WTC11 (cell line): ENCODE measurements at regions not wholly inside any gene's neighbourhood (a gene's known extent, or its start where the extent isn't known, plus 50 kb on each side); places are given as distances from the start of the nearest gene placed in this dataset.

Source experiments
- ATAC-seq: fragments of 200-7000 bp; cut with Tn5 transposase; 2 replicates; pipeline ENCODE4 v1.10.0; 2021; ENCODE audit warnings: mild to moderate bottlenecking, moderate library complexity
- CTCF ChIA-PET: fragments of 300-600 bp; sonication (Branson Sonifier 250); formaldehyde crosslinking; loops from one replicate; lab custom pipeline; 2021; ENCODE audit warnings: antibody characterized with exemption; lab: Charles Lee
- POLR2A ChIA-PET: fragments of 350-600 bp; sonication (Branson Sonifier 250); formaldehyde crosslinking; loops from one replicate; lab custom pipeline; 2021; ENCODE audit warnings: antibody characterized with exemption; lab: Charles Lee
- DNase-seq: peaks from one replicate; pipeline ENCODE4 v3.0.0; 2021; ENCODE audit warnings: low spot score
- H3K27ac Mint-ChIP-seq: 2 replicates; pipeline ENCODE4 v1.8.0; 2021; ENCODE audit warnings: mixed read lengths
- H3K27me3 Mint-ChIP-seq: 2 replicates; pipeline ENCODE4 v1.8.0; 2021; ENCODE audit warnings: low read depth, mild to moderate bottlenecking, moderate library complexity, mixed read lengths
- H3K36me3 Mint-ChIP-seq: 2 replicates; pipeline ENCODE4 v1.8.0; 2021; ENCODE audit warnings: mixed read lengths
- H3K4me1 Mint-ChIP-seq: 2 replicates; pipeline ENCODE4 v1.8.0; 2022; ENCODE audit warnings: mixed read lengths
- H3K4me3 Mint-ChIP-seq: 2 replicates; pipeline ENCODE4 v1.8.0; 2021; ENCODE audit warnings: mild to moderate bottlenecking, moderate library complexity, mixed read lengths
- H3K9me3 Mint-ChIP-seq: 2 replicates; pipeline ENCODE4 v1.8.0; 2021; ENCODE audit warnings: mixed read lengths
- ATF1 ChIP-seq: sonication (generic); formaldehyde crosslinking; IDR thresholded peaks from 2 replicates; pipeline ENCODE4 v1.8.1; 2023; ENCODE audit warnings: mild to moderate bottlenecking, moderate library complexity, missing genetic modification reagents
- CREB1 ChIP-seq: sonication (generic); formaldehyde crosslinking; IDR thresholded peaks from 2 replicates; pipeline ENCODE4 v1.8.0; 2023; ENCODE audit warnings: mild to moderate bottlenecking, missing genetic modification reagents
- CREM ChIP-seq: sonication (generic); formaldehyde crosslinking; IDR thresholded peaks from 2 replicates; pipeline ENCODE4 v1.8.1; 2022; ENCODE audit warnings: mild to moderate bottlenecking, missing genetic modification reagents, moderate library complexity
- FOXK1 ChIP-seq: sonication (generic); formaldehyde crosslinking; IDR thresholded peaks from 2 replicates; pipeline ENCODE4 v1.8.0; 2022; ENCODE audit warnings: mild to moderate bottlenecking, moderate library complexity, missing genetic modification reagents
- GTF2I ChIP-seq: fragments of 250-450 bp; sonication (Bioruptor Pico); conservative IDR thresholded peaks from 2 replicates; pipeline ENCODE4 v1.4.0; 2021; ENCODE audit warnings: mild to moderate bottlenecking
- JUN ChIP-seq: sonication (generic); formaldehyde crosslinking; IDR thresholded peaks from 2 replicates; pipeline ENCODE4 v1.8.0; 2023; ENCODE audit warnings: mild to moderate bottlenecking, missing genetic modification reagents
- NFATC4 ChIP-seq: fragments of 250-450 bp; sonication (Bioruptor Pico); IDR thresholded peaks from 2 replicates; pipeline ENCODE4 v1.9.0; 2021; ENCODE audit warnings: mild to moderate bottlenecking
- NFE2L1 ChIP-seq: sonication (generic); formaldehyde crosslinking; IDR thresholded peaks from 2 replicates; pipeline ENCODE4 v1.8.1; 2023; ENCODE audit warnings: missing genetic modification reagents
- NR3C1 ChIP-seq: sonication (generic); formaldehyde crosslinking; conservative IDR thresholded peaks from 2 replicates; pipeline ENCODE4 v1.8.1; 2023; ENCODE audit warnings: low read depth, mild to moderate bottlenecking, missing genetic modification reagents
- SMAD3 ChIP-seq: sonication (generic); formaldehyde crosslinking; IDR thresholded peaks from 2 replicates; pipeline ENCODE4 v1.8.0; 2022; ENCODE audit warnings: missing genetic modification reagents, mild to moderate bottlenecking, borderline replicate concordance
- TEAD1 ChIP-seq: sonication (generic); formaldehyde crosslinking; IDR thresholded peaks from 2 replicates; pipeline ENCODE4 v1.8.0; 2022; ENCODE audit warnings: mild to moderate bottlenecking, missing genetic modification reagents
- TP53 ChIP-seq: sonication (generic); formaldehyde crosslinking; IDR thresholded peaks from 2 replicates; pipeline ENCODE4 v1.8.1; 2023; ENCODE audit warnings: mild to moderate bottlenecking, missing genetic modification reagents
- ZNF416 ChIP-seq: fragments of 250-450 bp; sonication (Bioruptor Pico); IDR thresholded peaks from 2 replicates; pipeline ENCODE4 v1.9.0; 2021; ENCODE audit warnings: mild to moderate bottlenecking, inconsistent platforms
- ZNF423 ChIP-seq: fragments of 250-450 bp; sonication (Bioruptor Pico); IDR thresholded peaks from 2 replicates; pipeline ENCODE4 v2.1.2; 2022; ENCODE audit warnings: mild to moderate bottlenecking, moderate library complexity
- ZNF671 ChIP-seq: fragments of 250-450 bp; sonication (Bioruptor Pico); IDR thresholded peaks from 2 replicates; pipeline ENCODE4 v1.8.0; 2021; ENCODE audit warnings: mild to moderate bottlenecking
- TF ChIP-seq, protein P1 (sequence below): sonication (generic); formaldehyde crosslinking; IDR thresholded peaks from 2 replicates; pipeline ENCODE4 v1.8.1; 2023; ENCODE audit warnings: mild to moderate bottlenecking, missing genetic modification reagents, moderate library complexity
- TF ChIP-seq, protein P2 (sequence below): sonication (generic); formaldehyde crosslinking; IDR thresholded peaks from 2 replicates; pipeline ENCODE4 v1.8.1; 2023; ENCODE audit warnings: mild to moderate bottlenecking, missing genetic modification reagents
- TF ChIP-seq, protein P3 (sequence below): sonication (generic); formaldehyde crosslinking; IDR thresholded peaks from 2 replicates; pipeline ENCODE4 v1.8.1; 2023; ENCODE audit warnings: mild to moderate bottlenecking, moderate library complexity, missing genetic modification reagents
- TF ChIP-seq, protein P4 (sequence below): sonication (generic); formaldehyde crosslinking; IDR thresholded peaks from 2 replicates; pipeline ENCODE4 v1.8.1; 2022; ENCODE audit warnings: low read depth, missing genetic modification reagents, borderline replicate concordance
- TF ChIP-seq, protein P5 (sequence below): sonication (generic); formaldehyde crosslinking; IDR thresholded peaks from 2 replicates; pipeline ENCODE4 v1.8.0; 2023; ENCODE audit warnings: missing genetic modification reagents, mild to moderate bottlenecking, borderline replicate concordance
- TF ChIP-seq, protein P6 (sequence below): sonication (generic); formaldehyde crosslinking; IDR thresholded peaks from 2 replicates; pipeline ENCODE4 v1.8.1; 2023; ENCODE audit warnings: mild to moderate bottlenecking, missing genetic modification reagents, moderate library complexity

DNA sequence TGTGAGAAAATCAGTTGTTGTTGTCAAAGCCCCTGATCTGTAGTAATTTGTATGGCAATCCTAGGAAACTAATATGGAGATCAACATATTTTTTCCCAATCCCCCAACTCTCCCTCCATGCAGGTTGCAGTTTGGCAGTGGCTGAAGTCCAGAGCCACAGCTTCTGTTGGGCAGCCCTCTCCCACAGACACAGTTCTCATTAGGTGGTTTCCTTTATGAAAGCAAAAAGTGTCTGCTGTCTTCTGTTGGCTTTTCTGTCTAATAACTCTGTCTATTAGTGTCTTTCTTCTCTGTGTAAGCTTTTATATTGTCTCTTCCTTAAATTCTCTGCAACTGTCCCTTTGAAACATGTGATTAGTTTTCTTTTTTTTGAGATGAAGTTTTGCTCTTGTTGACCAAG is 914.3 kb upstream of the NCAM2 start (continued):
- TF ChIP-seq, protein P1, sequence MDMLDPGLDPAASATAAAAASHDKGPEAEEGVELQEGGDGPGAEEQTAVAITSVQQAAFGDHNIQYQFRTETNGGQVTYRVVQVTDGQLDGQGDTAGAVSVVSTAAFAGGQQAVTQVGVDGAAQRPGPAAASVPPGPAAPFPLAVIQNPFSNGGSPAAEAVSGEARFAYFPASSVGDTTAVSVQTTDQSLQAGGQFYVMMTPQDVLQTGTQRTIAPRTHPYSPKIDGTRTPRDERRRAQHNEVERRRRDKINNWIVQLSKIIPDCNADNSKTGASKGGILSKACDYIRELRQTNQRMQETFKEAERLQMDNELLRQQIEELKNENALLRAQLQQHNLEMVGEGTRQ (CRISPR knock-in tag): no peak
- TF ChIP-seq CREB1 (CRISPR knock-in tag) (no peak), ATF1 (CRISPR knock-in tag) (no peak)
- TF ChIP-seq, protein P2, sequence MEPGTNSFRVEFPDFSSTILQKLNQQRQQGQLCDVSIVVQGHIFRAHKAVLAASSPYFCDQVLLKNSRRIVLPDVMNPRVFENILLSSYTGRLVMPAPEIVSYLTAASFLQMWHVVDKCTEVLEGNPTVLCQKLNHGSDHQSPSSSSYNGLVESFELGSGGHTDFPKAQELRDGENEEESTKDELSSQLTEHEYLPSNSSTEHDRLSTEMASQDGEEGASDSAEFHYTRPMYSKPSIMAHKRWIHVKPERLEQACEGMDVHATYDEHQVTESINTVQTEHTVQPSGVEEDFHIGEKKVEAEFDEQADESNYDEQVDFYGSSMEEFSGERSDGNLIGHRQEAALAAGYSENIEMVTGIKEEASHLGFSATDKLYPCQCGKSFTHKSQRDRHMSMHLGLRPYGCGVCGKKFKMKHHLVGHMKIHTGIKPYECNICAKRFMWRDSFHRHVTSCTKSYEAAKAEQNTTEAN (CRISPR knock-in tag): no peak

DNA sequence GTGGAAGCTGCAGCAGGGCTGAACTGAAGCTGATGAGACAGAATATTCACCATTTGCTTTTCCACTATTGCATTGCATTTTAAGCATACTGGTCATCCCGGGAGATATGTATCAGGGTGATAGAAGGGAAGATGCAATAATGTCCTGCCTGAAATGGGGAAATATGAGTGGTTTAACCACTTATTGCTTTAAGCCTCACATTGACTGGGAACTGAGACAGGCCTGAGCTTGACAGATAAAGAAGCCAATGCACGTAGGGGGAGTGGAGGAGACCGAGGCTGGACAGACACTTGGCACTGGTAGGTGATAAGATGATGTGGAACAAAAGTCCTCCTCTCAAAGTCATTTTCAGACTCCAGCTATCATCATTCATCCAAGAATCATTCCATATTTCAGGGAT is 911.7 kb upstream of the NCAM2 start:
- Mint-ChIP-seq H3K9me3 (peaks cover 16% of the 10 kb centered on the region), H3K36me3 (no peaks in the 10 kb centered on the region; the same call in 1 of the 2 replicates), H3K4me3 (no peak overlapping the region), H3K4me1 (no peaks in the 10 kb centered on the region), H3K27me3 (no peaks in the 10 kb centered on the region), H3K27ac (no peak overlapping the region)
- DNase-seq (no peak), ATAC-seq (no peak)
- TF ChIP-seq SMAD3 (no peak), ZNF416 (no peak), TEAD1 (CRISPR knock-in tag) (no peak), NFE2L1 (no peak), ZNF423 (CRISPR knock-in tag) (no peak), NR3C1 (no peak), GTF2I (CRISPR knock-in tag) (no peak), TP53 (CRISPR knock-in tag) (no peak), ZNF671 (CRISPR knock-in tag) (no peak), JUN (no peak), FOXK1 (CRISPR knock-in tag) (no peak)
- TF ChIP-seq, protein P2 (CRISPR knock-in tag): no peak
- TF ChIP-seq, protein P3, sequence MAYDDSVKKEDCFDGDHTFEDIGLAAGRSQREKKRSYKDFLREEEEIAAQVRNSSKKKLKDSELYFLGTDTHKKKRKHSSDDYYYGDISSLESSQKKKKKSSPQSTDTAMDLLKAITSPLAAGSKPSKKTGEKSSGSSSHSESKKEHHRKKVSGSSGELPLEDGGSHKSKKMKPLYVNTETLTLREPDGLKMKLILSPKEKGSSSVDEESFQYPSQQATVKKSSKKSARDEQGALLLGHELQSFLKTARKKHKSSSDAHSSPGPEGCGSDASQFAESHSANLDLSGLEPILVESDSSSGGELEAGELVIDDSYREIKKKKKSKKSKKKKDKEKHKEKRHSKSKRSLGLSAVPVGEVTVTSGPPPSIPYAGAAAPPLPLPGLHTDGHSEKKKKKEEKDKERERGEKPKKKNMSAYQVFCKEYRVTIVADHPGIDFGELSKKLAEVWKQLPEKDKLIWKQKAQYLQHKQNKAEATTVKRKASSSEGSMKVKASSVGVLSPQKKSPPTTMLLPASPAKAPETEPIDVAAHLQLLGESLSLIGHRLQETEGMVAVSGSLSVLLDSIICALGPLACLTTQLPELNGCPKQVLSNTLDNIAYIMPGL (CRISPR knock-in tag): no peak
- TF ChIP-seq, protein P1 (CRISPR knock-in tag): no peak
- ChIA-PET CTCF (no interaction called here), POLR2A (no interaction called here)

DNA sequence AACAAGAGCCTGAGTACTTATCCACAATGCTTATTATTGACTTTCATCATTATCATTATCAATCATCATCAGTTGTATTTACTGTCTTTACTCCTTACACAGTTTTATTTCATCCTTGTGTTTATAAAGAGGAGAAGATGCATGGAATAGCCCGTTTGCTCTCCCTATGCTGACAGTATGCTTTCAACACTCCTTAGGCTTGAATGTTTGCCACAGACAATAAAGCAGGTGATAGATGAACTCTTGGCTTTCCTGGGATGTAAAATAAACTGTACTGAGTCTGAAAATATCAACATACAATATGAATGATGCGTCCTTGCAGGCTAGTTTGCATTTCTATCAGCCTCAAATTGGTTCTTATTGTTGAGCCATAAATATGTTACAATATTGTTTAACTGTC is 891.8 kb upstream of the NCAM2 start:
- POLR2A ChIA-PET: no interaction called here
- TF ChIP-seq NFATC4 (CRISPR knock-in tag): no peak
- no peak for TF ChIP-seq FOXK1 (CRISPR knock-in tag)
- no peak for TF ChIP-seq CREM
- TF ChIP-seq, protein P4, sequence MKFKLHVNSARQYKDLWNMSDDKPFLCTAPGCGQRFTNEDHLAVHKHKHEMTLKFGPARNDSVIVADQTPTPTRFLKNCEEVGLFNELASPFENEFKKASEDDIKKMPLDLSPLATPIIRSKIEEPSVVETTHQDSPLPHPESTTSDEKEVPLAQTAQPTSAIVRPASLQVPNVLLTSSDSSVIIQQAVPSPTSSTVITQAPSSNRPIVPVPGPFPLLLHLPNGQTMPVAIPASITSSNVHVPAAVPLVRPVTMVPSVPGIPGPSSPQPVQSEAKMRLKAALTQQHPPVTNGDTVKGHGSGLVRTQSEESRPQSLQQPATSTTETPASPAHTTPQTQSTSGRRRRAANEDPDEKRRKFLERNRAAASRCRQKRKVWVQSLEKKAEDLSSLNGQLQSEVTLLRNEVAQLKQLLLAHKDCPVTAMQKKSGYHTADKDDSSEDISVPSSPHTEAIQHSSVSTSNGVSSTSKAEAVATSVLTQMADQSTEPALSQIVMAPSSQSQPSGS (CRISPR knock-in tag): no peak
- TF ChIP-seq, protein P5, sequence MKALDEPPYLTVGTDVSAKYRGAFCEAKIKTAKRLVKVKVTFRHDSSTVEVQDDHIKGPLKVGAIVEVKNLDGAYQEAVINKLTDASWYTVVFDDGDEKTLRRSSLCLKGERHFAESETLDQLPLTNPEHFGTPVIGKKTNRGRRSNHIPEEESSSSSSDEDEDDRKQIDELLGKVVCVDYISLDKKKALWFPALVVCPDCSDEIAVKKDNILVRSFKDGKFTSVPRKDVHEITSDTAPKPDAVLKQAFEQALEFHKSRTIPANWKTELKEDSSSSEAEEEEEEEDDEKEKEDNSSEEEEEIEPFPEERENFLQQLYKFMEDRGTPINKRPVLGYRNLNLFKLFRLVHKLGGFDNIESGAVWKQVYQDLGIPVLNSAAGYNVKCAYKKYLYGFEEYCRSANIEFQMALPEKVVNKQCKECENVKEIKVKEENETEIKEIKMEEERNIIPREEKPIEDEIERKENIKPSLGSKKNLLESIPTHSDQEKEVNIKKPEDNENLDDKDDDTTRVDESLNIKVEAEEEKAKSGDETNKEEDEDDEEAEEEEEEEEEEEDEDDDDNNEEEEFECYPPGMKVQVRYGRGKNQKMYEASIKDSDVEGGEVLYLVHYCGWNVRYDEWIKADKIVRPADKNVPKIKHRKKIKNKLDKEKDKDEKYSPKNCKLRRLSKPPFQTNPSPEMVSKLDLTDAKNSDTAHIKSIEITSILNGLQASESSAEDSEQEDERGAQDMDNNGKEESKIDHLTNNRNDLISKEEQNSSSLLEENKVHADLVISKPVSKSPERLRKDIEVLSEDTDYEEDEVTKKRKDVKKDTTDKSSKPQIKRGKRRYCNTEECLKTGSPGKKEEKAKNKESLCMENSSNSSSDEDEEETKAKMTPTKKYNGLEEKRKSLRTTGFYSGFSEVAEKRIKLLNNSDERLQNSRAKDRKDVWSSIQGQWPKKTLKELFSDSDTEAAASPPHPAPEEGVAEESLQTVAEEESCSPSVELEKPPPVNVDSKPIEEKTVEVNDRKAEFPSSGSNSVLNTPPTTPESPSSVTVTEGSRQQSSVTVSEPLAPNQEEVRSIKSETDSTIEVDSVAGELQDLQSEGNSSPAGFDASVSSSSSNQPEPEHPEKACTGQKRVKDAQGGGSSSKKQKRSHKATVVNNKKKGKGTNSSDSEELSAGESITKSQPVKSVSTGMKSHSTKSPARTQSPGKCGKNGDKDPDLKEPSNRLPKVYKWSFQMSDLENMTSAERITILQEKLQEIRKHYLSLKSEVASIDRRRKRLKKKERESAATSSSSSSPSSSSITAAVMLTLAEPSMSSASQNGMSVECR (CRISPR knock-in tag): no peak
- TF ChIP-seq, protein P6, sequence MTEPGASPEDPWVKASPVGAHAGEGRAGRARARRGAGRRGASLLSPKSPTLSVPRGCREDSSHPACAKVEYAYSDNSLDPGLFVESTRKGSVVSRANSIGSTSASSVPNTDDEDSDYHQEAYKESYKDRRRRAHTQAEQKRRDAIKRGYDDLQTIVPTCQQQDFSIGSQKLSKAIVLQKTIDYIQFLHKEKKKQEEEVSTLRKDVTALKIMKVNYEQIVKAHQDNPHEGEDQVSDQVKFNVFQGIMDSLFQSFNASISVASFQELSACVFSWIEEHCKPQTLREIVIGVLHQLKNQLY (CRISPR knock-in tag): no peak

More for the DNA sequence above, 891.8 kb upstream of the NCAM2 start:
- no peak for DNase-seq
- no peaks in the 10 kb centered on the region for H3K27me3 Mint-ChIP-seq
- H3K4me1 Mint-ChIP-seq: peaks cover 23% of the 10 kb centered on the region
- no peaks in the 10 kb centered on the region for H3K36me3 Mint-ChIP-seq
- CTCF ChIA-PET: no interaction called here
- no peak overlapping the region for H3K27ac Mint-ChIP-seq
- no peak for ATAC-seq
- H3K9me3 Mint-ChIP-seq: no peaks in the 10 kb centered on the region
- H3K4me3 Mint-ChIP-seq: no peak overlapping the region
